ENCODE measurements at regions not wholly inside any gene's neighbourhood (a gene's known extent, or its start where the extent isn't known, plus 50 kb on each side); places are given as distances from the start of the nearest gene placed in this dataset.

GRCh38 chr13:36752673-36753072 lies 66.3 kb upstream of the RFXAP start:
- TF ChIP-seq CTCF (IDR thresholded peaks at IDR 0.05) = no peak
- TF ChIP-seq POLR2A (IDR thresholded peaks at IDR 0.05) = no peak

Measured in body of pancreas (tissue), 4 donors.